NT2/D1 (cell line): ENCODE measurements at regions not wholly inside any gene's neighbourhood (a gene's known extent, or its start where the extent isn't known, plus 50 kb on each side); places are given as distances from the start of the nearest gene placed in this dataset.

Experiments used
- DNase-seq: peaks from one replicate; pipeline ENCODE4 v3.0.0-alpha.2; 2011; ENCODE audit warnings: low read depth, low spot score
- H3K27me3 ChIP-seq: 2 replicates; pipeline ENCODE4 v1.6.0; 2011; ENCODE audit warnings: mild to moderate bottlenecking; ENCODE audit not compliant: insufficient read length, insufficient read depth
- H3K36me3 ChIP-seq: 2 replicates; pipeline ENCODE4 v1.6.1; 2011; ENCODE audit warnings: mild to moderate bottlenecking, low read length, mixed read lengths; ENCODE audit not compliant: insufficient read depth, insufficient read length
- H3K4me1 ChIP-seq: 2 replicates; pipeline ENCODE4 v1.5.1; 2011; ENCODE audit not compliant: insufficient read depth, insufficient read length
- H3K4me3 ChIP-seq: 2 replicates; pipeline ENCODE4 v1.5.1; 2011; ENCODE audit warnings: low read depth; ENCODE audit not compliant: insufficient read length
- H3K9ac ChIP-seq: 2 replicates; pipeline ENCODE4 v1.6.0; 2011; ENCODE audit warnings: low read depth; ENCODE audit not compliant: insufficient read length
- H3K9me3 ChIP-seq: 2 replicates; pipeline ENCODE4 v1.5.1; 2011; ENCODE audit warnings: mild to moderate bottlenecking, low read length; ENCODE audit not compliant: insufficient read depth
- SUZ12 ChIP-seq: IDR thresholded peaks from 2 replicates; pipeline ENCODE4 v1.6.1; 2011; ENCODE audit not compliant: insufficient read length, insufficient read depth; ENCODE audit errors: extremely low read depth
- YY1 ChIP-seq: IDR thresholded peaks from 2 replicates; pipeline ENCODE4 v1.6.1; 2011; ENCODE audit not compliant: insufficient read length, insufficient read depth
- ZNF274 ChIP-seq: IDR thresholded peaks from 2 replicates; pipeline ENCODE4 v1.6.1; 2011; ENCODE audit warnings: mild to moderate bottlenecking, low read depth, low read length

DNA sequence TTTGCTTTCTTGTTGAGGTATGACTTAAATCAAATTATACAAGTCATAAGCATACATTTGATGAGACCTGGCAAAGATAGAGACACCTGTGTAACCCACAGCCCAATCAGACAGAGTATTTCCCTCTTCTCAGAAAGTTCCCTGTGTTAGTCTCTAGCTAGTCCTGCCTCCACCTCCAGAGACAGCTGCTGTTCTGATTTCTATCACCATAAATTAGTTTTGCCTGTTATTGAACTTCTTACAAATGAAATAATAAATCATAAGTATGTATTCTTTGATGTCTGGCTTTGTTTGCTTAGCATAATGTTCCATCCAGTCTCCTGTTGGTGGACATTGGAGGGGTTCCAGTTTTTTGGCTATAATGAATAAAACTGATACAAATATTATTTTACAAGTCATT is 194.5 kb downstream of the ICE1 start:
- H3K4me3 ChIP-seq, result no peak overlapping the region
- DNase-seq, result no peak
- H3K27me3 ChIP-seq, result no peaks in the 10 kb centered on the region
- peaks cover 16% of the 10 kb centered on the region; the same call in 1 of the 2 replicates for H3K9me3 ChIP-seq
- H3K4me1 ChIP-seq, result no peaks in the 10 kb centered on the region
- H3K36me3 ChIP-seq, result no peaks in the 10 kb centered on the region
- no peak overlapping the region for H3K9ac ChIP-seq
- TF ChIP-seq ZNF274 (no peak), YY1 (no peak), SUZ12 (no peak)

DNA sequence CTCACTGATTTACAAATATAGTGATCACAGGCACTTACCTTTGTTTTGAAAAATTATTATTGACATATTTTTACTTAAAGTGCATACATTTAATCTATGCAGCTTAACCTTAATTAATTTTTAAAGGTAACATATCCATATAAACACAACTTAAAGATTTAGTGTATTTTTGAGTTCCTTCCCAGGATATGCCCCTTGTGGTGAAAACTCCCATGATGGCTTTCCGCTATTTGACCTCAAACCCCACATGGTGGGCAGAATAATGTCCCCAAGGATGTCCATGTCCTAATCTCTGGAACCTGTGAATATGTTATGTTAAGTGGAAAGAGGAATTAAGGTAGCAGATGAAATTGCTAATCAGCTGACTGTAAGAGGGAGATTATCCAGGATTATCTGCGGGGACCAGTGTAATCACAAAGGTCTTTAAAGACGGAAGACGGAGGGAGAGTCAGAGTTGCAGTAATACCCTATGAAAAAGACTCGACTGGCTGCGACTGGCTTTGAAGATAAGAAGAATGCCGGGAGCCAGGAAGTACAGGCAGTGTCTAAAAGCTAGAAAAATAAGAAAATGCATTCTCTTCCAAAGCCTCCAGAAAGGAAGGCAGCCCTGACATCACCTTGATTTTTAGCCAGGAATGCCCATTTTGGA is 193.9 kb downstream of the ICE1 start:
- no peak for TF ChIP-seq ZNF274
- TF ChIP-seq SUZ12, result no peak
- TF ChIP-seq YY1, result no peak
- Histone ChIP-seq H3K4me3 (no peak overlapping the region), H3K9me3 (peaks cover 11% of the 10 kb centered on the region; the same call in 1 of the 2 replicates), H3K4me1 (no peaks in the 10 kb centered on the region), H3K9ac (no peak overlapping the region), H3K27me3 (no peaks in the 10 kb centered on the region), H3K36me3 (no peaks in the 10 kb centered on the region)
- no peak for DNase-seq

DNA sequence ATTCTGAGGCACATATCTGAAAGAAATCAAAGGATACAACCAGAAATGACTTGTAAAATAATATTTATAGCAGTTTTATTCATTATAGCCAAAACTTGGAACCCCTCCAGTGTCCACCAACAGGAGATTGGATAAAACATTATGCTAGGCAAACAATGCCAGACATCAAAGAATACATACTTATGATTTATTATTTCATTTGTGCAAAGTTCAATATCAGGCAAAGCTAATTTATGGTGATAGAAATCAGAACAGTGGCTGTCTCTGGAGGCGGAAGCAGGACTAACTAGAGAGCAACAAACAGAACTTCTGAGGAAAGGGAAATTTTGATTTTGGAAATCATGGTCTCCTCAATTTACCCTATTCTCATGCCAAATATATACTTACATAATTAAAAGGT is 193.1 kb downstream of the ICE1 start:
- DNase-seq, result no peak
- Histone ChIP-seq H3K9me3 (peaks cover 6% of the 10 kb centered on the region; the same call in 1 of the 2 replicates), H3K4me3 (no peak overlapping the region), H3K27me3 (no peaks in the 10 kb centered on the region), H3K36me3 (no peaks in the 10 kb centered on the region), H3K9ac (no peak overlapping the region), H3K4me1 (no peaks in the 10 kb centered on the region)
- TF ChIP-seq SUZ12 (no peak), ZNF274 (no peak), YY1 (no peak)

DNA sequence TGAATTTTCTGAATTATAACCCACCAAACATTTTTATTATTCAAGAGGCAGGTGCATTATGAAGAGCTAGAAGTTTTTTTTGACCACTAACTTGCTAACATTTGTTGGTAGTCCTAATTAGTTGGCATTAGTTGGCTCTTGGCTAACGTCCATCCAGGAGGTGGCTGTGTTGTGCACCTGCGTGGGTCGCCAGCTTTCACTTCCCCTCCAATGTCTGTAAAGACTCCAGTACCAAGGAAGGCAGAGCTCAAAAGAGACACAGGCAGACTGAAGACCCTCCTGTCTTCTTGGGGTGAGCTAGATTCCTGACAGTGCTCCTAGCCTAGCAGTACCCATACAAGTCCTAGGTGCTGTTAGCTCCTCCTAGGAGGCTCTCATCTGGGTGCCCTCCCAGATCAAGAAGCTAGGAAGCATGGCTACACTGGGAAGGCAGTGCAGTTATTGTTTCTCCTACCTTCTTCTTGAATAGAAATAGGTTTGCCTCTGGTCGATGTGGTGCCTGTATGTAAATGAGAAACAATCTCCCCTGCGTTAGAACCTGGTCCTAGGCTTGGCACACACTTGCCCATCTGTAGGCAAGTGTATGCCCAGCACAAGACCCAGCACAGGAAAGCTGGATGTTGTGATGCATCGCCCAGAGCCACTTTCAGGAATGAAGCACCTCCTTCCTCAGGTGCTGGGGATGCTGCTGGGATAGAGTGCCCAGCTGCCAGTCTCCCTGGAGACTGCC is 190.9 kb downstream of the ICE1 start:
- DNase-seq, result no peak
- no peak overlapping the region for H3K9ac ChIP-seq
- no peak overlapping the region for H3K4me3 ChIP-seq
- peaks cover 6% of the 10 kb centered on the region; the same call in 1 of the 2 replicates for H3K9me3 ChIP-seq
- H3K4me1 ChIP-seq, result no peaks in the 10 kb centered on the region
- H3K36me3 ChIP-seq, result no peaks in the 10 kb centered on the region
- TF ChIP-seq ZNF274 (no peak), SUZ12 (no peak), YY1 (no peak)
- H3K27me3 ChIP-seq, result no peaks in the 10 kb centered on the region

DNA sequence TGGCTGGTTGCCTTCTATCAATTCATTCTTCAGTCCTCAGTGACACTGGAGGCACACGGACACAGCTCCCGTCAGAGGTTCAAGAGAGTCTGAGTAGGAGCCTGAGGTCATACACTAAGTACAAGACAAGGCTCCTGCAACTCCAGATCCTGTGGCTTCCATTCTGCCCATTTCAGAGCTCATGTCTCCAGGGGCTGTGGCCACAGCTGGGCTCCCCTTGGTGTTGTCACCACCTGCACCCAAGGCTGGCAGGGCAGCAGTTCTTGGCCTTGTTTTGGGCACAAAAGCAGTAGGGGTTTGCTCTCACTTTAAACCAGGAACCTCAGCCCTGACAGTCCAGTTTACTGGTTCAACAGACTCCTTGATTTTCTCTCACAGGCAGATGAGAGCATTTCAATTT is 189.6 kb downstream of the ICE1 start:
- peaks cover 6% of the 10 kb centered on the region; the same call in 1 of the 2 replicates for H3K9me3 ChIP-seq
- TF ChIP-seq ZNF274, result no peak
- no peak for TF ChIP-seq YY1
- no peak for TF ChIP-seq SUZ12
- H3K36me3 ChIP-seq, result no peaks in the 10 kb centered on the region
- DNase-seq, result no peak
- no peak overlapping the region for H3K9ac ChIP-seq
- no peaks in the 10 kb centered on the region for H3K4me1 ChIP-seq
- no peak overlapping the region for H3K4me3 ChIP-seq
- no peaks in the 10 kb centered on the region for H3K27me3 ChIP-seq

DNA sequence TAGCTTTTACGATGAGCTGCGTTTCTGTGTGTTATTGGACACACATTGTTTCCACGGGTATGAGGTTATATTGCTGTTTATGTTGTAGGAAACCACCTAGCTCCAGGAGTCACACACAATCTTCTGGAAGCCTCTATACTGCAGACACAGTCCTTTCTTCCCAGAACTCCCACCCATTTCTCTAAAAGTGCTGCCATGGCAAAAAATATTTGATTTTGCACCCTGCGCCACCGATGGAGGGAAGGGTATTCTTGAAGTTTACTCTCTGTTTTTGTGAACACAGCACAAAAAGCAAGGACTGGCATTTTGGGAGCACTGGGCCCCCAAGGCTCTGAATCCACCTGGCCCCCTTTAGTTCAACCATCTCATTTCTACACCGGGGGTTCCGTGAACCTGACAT is 187.5 kb downstream of the ICE1 start:
- H3K4me1 ChIP-seq, result no peaks in the 10 kb centered on the region
- H3K4me3 ChIP-seq, result no peak overlapping the region
- peaks cover 6% of the 10 kb centered on the region; the same call in 1 of the 2 replicates for H3K9me3 ChIP-seq
- DNase-seq, result no peak
- no peaks in the 10 kb centered on the region for H3K27me3 ChIP-seq
- H3K9ac ChIP-seq, result no peak overlapping the region
- TF ChIP-seq ZNF274 (no peak), SUZ12 (no peak), YY1 (no peak)
- no peaks in the 10 kb centered on the region for H3K36me3 ChIP-seq

DNA sequence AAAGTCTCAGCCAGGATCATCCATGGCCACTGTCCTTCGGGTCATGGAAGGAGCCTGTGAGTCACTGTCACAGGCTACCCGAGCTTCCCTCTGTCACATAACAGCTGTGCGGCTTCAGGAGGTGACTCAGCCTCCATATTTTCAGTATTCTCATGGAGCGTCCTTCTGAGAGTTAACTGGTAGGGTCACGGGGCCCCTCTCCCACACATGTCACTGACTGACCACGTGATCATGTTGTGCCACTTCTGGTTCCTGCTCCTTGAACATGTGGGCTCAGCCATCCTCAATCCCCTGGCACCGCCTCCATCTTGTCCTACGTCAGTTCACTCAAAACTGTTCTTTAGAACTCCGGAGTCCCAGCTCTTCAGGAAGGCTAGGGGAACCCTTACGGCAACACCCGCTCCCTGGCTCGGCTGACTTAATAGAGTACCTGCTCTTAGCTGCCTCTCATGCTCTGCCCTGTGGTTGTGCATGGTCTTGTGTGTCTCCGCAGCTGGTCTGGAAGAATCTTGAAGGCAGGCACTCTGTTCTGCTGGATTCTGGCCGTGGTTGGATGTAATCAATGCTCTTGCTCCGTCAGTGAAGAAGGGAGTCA is 182.8 kb downstream of the ICE1 start:
- H3K4me1 ChIP-seq, result no peaks in the 10 kb centered on the region
- TF ChIP-seq ZNF274 (no peak), SUZ12 (no peak), YY1 (no peak)
- DNase-seq, result no peak

More for the DNA sequence above, 182.8 kb downstream of the ICE1 start:
- no peak overlapping the region for H3K9ac ChIP-seq
- H3K27me3 ChIP-seq, result no peaks in the 10 kb centered on the region
- no peaks in the 10 kb centered on the region for H3K9me3 ChIP-seq
- no peaks in the 10 kb centered on the region for H3K36me3 ChIP-seq
- no peak overlapping the region for H3K4me3 ChIP-seq
